ENCODE measurements at regions not wholly inside any gene's neighbourhood (a gene's known extent, or its start where the extent isn't known, plus 50 kb on each side); places are given as distances from the start of the nearest gene placed in this dataset.

DNA sequence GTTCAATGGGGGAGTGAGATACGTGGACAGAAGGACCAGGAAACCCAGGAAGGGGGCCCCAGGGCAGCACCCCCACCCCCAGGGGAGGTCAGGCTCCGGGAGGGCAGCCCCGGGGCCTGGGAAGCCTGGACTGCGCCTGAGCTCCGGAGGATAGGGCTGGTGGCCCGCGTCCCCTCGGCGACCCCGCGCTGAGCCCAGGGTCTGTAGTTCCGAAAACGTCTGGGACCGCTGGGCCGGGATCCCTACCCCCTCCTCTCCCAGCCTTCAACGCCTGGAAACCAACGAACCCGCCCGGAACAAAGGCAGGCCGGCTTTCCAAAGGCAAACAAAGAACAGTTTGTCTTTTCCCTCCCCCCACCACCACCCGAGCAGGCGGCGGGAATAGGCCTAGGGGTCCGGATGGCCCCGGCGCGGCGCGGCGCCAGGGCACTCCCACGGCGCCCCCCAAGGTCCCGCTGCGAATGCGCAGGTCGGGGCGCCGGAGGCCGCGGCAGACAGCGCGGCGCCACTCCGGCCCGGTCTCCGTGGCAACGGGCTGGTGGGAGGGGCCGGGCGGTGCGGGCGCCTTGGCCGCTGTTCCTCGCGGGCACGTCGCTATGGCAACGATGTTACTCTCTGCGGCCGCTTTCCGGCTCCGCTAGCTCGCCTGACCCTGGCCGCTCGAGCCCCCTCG, 58.5 kb downstream of the IGLL1 start (continued):
- TF ChIP-seq ZNF7 (CRISPR knock-in tag; IDR thresholded peaks at IDR 0.05) (no peak; the same call in 1 of the 2 replicates), ZNF496 (CRISPR knock-in tag; IDR thresholded peaks at IDR 0.05; ENCODE audit: insufficient replicate concordance) (no peak), NR3C1 (CRISPR knock-in tag; IDR thresholded peaks at IDR 0.05) (no peak), ERF (CRISPR knock-in tag; IDR thresholded peaks at IDR 0.05) (peak; percentile 80; the same call in 1 of the 2 replicates), XRCC5 (optimal IDR thresholded peaks at IDR 0.05; ENCODE audit: low read length) (peak; percentile 57), KDM3A (CRISPR knock-in tag; IDR thresholded peaks at IDR 0.05; ENCODE audit: low read depth) (peak; percentile 77), ZNF878 (CRISPR knock-in tag; IDR thresholded peaks at IDR 0.05) (no peak), SMARCE1 (IDR thresholded peaks at IDR 0.05; ENCODE audit: borderline replicate concordance) (no peak), ZNF350 (CRISPR knock-in tag; IDR thresholded peaks at IDR 0.05; ENCODE audit: borderline replicate concordance, low read depth) (no peak), ZNF232 (CRISPR knock-in tag; IDR thresholded peaks at IDR 0.05; ENCODE audit: borderline replicate concordance) (no peak), ZNF879 (CRISPR knock-in tag; IDR thresholded peaks at IDR 0.05) (no peak), ZIK1 (CRISPR knock-in tag; IDR thresholded peaks at IDR 0.05; ENCODE audit: borderline replicate concordance, low read depth) (no peak), ZKSCAN5 (CRISPR knock-in tag; IDR thresholded peaks at IDR 0.05) (no peak), ZFP36L1 (CRISPR knock-in tag; IDR thresholded peaks at IDR 0.05) (no peak), TBP (CRISPR knock-in tag; IDR thresholded peaks at IDR 0.05) (no peak), PHB2 (IDR thresholded peaks at IDR 0.05; ENCODE audit: partially characterized antibody) (no peak), RBAK (CRISPR knock-in tag; IDR thresholded peaks at IDR 0.05) (no peak), SP140L (CRISPR knock-in tag; IDR thresholded peaks at IDR 0.05; ENCODE audit: borderline replicate concordance) (no peak), HHEX (CRISPR knock-in tag; IDR thresholded peaks at IDR 0.05) (peak; percentile 50; the same call in 1 of the 2 replicates), FOXA3 (CRISPR knock-in tag; IDR thresholded peaks at IDR 0.05) (peak; percentile 80; the same call in 1 of the 2 replicates), XBP1 (CRISPR knock-in tag; IDR thresholded peaks at IDR 0.05) (no peak), ZNF12 (CRISPR knock-in tag; IDR thresholded peaks at IDR 0.05) (no peak), ZNF777 (CRISPR knock-in tag; IDR thresholded peaks at IDR 0.05) (no peak)
- TF ChIP-seq, protein P1, sequence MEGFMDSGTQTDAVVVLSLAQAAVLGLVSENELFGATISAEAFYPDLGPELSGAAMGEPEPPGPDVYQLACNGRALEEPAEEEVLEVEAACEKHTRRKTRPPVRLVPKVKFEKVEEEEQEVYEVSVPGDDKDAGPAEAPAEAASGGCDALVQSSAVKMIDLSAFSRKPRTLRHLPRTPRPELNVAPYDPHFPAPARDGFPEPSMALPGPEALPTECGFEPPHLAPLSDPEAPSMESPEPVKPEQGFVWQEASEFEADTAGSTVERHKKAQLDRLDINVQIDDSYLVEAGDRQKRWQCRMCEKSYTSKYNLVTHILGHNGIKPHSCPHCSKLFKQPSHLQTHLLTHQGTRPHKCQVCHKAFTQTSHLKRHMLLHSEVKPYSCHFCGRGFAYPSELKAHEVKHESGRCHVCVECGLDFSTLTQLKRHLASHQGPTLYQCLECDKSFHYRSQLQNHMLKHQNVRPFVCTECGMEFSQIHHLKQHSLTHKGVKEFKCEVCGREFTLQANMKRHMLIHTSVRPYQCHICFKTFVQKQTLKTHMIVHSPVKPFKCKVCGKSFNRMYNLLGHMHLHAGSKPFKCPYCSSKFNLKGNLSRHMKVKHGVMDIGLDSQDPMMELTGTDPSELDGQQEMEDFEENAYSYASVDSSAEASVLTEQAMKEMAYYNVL (CRISPR knock-in tag; IDR thresholded peaks at IDR 0.05; ENCODE audit: borderline replicate concordance): 0 out of 2 replicates have a peak, but pooled peaks have one; percentile 55
- TF ChIP-seq, protein P2, sequence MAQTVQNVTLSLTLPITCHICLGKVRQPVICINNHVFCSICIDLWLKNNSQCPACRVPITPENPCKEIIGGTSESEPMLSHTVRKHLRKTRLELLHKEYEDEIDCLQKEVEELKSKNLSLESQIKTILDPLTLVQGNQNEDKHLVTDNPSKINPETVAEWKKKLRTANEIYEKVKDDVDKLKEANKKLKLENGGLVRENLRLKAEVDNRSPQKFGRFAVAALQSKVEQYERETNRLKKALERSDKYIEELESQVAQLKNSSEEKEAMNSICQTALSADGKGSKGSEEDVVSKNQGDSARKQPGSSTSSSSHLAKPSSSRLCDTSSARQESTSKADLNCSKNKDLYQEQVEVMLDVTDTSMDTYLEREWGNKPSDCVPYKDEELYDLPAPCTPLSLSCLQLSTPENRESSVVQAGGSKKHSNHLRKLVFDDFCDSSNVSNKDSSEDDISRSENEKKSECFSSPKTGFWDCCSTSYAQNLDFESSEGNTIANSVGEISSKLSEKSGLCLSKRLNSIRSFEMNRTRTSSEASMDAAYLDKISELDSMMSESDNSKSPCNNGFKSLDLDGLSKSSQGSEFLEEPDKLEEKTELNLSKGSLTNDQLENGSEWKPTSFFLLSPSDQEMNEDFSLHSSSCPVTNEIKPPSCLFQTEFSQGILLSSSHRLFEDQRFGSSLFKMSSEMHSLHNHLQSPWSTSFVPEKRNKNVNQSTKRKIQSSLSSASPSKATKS (CRISPR knock-in tag; IDR thresholded peaks at IDR 0.05): 0 out of 2 replicates have a peak, but pooled peaks have one; percentile 69
- TF ChIP-seq, protein P3, sequence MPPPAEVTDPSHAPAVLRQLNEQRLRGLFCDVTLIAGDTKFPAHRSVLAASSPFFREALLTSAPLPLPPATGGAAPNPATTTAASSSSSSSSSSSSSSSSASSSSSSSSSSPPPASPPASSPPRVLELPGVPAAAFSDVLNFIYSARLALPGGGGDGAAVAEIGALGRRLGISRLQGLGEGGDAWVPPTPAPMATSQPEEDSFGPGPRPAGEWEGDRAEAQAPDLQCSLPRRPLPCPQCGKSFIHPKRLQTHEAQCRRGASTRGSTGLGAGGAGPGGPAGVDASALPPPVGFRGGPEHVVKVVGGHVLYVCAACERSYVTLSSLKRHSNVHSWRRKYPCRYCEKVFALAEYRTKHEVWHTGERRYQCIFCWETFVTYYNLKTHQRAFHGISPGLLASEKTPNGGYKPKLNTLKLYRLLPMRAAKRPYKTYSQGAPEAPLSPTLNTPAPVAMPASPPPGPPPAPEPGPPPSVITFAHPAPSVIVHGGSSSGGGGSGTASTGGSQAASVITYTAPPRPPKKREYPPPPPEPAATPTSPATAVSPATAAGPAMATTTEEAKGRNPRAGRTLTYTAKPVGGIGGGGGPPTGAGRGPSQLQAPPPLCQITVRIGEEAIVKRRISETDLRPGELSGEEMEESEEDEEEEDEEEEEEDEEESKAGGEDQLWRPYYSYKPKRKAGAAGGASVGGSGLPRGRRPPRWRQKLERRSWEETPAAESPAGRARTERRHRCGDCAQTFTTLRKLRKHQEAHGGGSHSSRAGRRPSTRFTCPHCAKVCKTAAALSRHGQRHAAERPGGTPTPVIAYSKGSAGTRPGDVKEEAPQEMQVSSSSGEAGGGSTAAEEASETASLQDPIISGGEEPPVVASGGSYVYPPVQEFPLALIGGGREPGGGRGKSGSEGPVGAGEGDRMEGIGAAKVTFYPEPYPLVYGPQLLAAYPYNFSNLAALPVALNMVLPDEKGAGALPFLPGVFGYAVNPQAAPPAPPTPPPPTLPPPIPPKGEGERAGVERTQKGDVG (CRISPR knock-in tag; IDR thresholded peaks at IDR 0.05; ENCODE audit: borderline replicate concordance): peak; percentile 72; the same call in 1 of the 2 replicates
